HEK293 (cell line): ENCODE measurements at regions not wholly inside any gene's neighbourhood (a gene's known extent, or its start where the extent isn't known, plus 50 kb on each side); places are given as distances from the start of the nearest gene placed in this dataset.

Experiments
- ZNF112 ChIP-seq: fragments of 450-650 bp; formaldehyde crosslinking; IDR thresholded peaks from 2 replicates; pipeline ENCODE4 v1.5.0; 2017; ENCODE audit warnings: missing biosample characterization, missing genetic modification characterization
- ZNF274 ChIP-seq, 2 experiments: fragments of 200-500 bp in 1 of 2; fragments of 450-650 bp in 1 of 2; sonication (Bioruptor generic) in 1 of 2; formaldehyde crosslinking in 1 of 2; IDR thresholded peaks; 2 replicates each; pipeline versions ENCODE4 v1.5.1 to v1.6.1; 2014 to 2016; ENCODE audit warnings: borderline replicate concordance in 1 of 2, inconsistent platforms in 1 of 2, low read length in 1 of 2, missing biosample characterization in 1 of 2, missing genetic modification characterization in 1 of 2
- ZNF324 ChIP-seq: fragments of 450-650 bp; formaldehyde crosslinking; IDR thresholded peaks from 2 replicates; pipeline ENCODE4 v1.5.1; 2016; ENCODE audit warnings: missing biosample characterization, missing genetic modification characterization
- TF ChIP-seq, protein P1 (sequence below): fragments of 450-650 bp; formaldehyde crosslinking; IDR thresholded peaks from 2 replicates; pipeline ENCODE4 v1.5.1; 2016; ENCODE audit warnings: missing biosample characterization, missing genetic modification characterization

DNA sequence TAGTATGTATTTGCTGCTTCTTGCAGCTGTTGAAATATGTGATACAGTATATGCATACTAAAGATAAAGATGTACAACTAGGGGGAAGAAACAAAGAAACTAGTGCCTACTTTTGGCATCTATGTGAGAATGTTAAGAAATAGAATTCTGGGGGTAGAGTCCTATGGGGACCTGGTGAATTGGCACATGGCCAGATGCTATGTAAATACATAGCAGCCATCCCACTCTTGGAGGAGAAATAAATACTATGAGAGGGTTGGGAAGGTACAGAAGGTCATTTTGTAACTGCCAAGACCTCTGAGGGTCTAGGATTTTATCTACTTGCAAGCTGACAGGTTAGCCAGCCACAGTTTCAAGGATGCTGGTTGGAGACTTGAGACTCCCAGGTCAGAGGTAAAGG lies 298.3 kb upstream of the TBL1XR1 start:
- TF ChIP-seq ZNF324 (no peak), ZNF274 (IDR thresholded peaks at IDR 0.05; ENCODE audit: low read length) (no peak), ZNF274 (tag by site-specific recombination; IDR thresholded peaks at IDR 0.05; ENCODE audit: borderline replicate concordance) (no peak), ZNF112 (no peak)
- TF ChIP-seq, protein P1, sequence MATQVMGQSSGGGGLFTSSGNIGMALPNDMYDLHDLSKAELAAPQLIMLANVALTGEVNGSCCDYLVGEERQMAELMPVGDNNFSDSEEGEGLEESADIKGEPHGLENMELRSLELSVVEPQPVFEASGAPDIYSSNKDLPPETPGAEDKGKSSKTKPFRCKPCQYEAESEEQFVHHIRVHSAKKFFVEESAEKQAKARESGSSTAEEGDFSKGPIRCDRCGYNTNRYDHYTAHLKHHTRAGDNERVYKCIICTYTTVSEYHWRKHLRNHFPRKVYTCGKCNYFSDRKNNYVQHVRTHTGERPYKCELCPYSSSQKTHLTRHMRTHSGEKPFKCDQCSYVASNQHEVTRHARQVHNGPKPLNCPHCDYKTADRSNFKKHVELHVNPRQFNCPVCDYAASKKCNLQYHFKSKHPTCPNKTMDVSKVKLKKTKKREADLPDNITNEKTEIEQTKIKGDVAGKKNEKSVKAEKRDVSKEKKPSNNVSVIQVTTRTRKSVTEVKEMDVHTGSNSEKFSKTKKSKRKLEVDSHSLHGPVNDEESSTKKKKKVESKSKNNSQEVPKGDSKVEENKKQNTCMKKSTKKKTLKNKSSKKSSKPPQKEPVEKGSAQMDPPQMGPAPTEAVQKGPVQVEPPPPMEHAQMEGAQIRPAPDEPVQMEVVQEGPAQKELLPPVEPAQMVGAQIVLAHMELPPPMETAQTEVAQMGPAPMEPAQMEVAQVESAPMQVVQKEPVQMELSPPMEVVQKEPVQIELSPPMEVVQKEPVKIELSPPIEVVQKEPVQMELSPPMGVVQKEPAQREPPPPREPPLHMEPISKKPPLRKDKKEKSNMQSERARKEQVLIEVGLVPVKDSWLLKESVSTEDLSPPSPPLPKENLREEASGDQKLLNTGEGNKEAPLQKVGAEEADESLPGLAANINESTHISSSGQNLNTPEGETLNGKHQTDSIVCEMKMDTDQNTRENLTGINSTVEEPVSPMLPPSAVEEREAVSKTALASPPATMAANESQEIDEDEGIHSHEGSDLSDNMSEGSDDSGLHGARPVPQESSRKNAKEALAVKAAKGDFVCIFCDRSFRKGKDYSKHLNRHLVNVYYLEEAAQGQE (tag by site-specific recombination), result no peak
